Chondrocyte (in vitro differentiated cells): ENCODE measurements at regions not wholly inside any gene's neighbourhood (a gene's known extent, or its start where the extent isn't known, plus 50 kb on each side); places are given as distances from the start of the nearest gene placed in this dataset.
A peak's percentile ranks its signal among the peaks of the same experiment; 100 is the strongest.

ENCODE experiments used
- DNase-seq: peaks from one replicate; pipeline ENCODE4 v3.0.0; 2021; ENCODE audit warnings: mixed read lengths, low spot score
- H3K27ac Mint-ChIP-seq: one replicate; pipeline ENCODE4 v1.8.0; 2021; ENCODE audit warnings: mild to moderate bottlenecking, moderate library complexity, mixed read lengths; ENCODE audit not compliant: unreplicated experiment
- H3K27me3 Mint-ChIP-seq: 2 replicates; pipeline ENCODE4 v1.8.0; 2021; ENCODE audit warnings: low read depth, mixed read lengths
- H3K36me3 Mint-ChIP-seq: 2 replicates; pipeline ENCODE4 v1.8.0; 2021; ENCODE audit warnings: low read depth, mixed read lengths
- H3K4me1 Mint-ChIP-seq: 2 replicates; pipeline ENCODE4 v1.8.0; 2021; ENCODE audit warnings: low read depth, mild to moderate bottlenecking, mixed read lengths
- H3K4me3 Mint-ChIP-seq: one replicate; pipeline ENCODE4 v1.8.0; 2021; ENCODE audit warnings: mild to moderate bottlenecking, moderate library complexity, mixed read lengths; ENCODE audit not compliant: unreplicated experiment
- H3K9me3 Mint-ChIP-seq: 2 replicates; pipeline ENCODE4 v1.8.0; 2021; ENCODE audit warnings: low read depth, mixed read lengths
- TF ChIP-seq, protein P1 (sequence below): fragments of 200-600 bp; sonication (generic); IDR thresholded peaks from 2 replicates; pipeline ENCODE4 v1.5.0; 2021; ENCODE audit warnings: antibody characterized with exemption, mild to moderate bottlenecking, moderate library complexity

DNA sequence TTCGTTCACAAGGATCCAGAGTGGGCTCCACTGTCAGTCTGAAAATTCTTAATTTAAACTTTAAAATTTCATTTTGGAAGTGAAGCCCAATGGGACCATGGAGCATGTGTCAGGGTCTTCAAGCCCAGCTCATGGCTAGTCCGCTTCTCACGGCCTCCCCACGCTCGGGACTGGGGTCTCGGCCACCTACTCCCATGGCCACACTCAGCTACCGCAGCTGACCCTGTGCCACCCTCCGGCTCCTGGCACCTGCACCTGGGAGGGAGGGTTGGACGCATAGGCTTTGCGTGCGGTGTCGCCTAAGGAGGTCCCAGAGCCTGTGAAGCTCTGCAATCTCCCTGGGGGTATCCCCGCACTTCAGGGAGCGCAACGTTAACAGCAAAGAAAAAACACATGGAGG, 175.7 kb upstream of the PRLR start:
- no peaks in the 10 kb centered on the region for H3K4me1 Mint-ChIP-seq
- H3K27ac Mint-ChIP-seq: no peak overlapping the region
- peaks cover 6% of the 10 kb centered on the region for H3K9me3 Mint-ChIP-seq
- TF ChIP-seq, protein P1, sequence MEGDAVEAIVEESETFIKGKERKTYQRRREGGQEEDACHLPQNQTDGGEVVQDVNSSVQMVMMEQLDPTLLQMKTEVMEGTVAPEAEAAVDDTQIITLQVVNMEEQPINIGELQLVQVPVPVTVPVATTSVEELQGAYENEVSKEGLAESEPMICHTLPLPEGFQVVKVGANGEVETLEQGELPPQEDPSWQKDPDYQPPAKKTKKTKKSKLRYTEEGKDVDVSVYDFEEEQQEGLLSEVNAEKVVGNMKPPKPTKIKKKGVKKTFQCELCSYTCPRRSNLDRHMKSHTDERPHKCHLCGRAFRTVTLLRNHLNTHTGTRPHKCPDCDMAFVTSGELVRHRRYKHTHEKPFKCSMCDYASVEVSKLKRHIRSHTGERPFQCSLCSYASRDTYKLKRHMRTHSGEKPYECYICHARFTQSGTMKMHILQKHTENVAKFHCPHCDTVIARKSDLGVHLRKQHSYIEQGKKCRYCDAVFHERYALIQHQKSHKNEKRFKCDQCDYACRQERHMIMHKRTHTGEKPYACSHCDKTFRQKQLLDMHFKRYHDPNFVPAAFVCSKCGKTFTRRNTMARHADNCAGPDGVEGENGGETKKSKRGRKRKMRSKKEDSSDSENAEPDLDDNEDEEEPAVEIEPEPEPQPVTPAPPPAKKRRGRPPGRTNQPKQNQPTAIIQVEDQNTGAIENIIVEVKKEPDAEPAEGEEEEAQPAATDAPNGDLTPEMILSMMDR: no peak
- no peaks in the 10 kb centered on the region for H3K36me3 Mint-ChIP-seq
- no peak overlapping the region for H3K4me3 Mint-ChIP-seq
- peak; percentile 86 for DNase-seq
- H3K27me3 Mint-ChIP-seq: peaks cover 6% of the 10 kb centered on the region

DNA sequence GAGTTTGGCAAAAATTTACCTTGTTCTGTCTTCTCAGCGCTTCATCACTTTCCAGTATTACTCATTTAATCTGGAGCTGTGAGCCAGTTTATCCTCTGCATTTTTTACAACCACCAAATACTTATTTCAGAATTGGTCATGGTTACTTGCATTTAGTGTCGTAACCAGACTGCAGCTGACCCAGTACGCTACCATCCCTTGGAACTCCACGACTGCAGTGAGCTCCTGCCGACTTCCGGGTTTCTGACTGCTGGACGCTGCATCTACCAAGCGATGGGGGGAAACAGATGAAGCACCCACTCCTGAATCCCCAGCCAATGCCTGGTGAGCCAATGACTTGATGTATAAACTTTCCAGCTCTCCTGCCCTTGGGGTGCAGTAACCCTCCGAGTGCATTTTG, 174.4 kb upstream of the PRLR start:
- H3K4me1 Mint-ChIP-seq: no peaks in the 10 kb centered on the region
- H3K36me3 Mint-ChIP-seq: no peaks in the 10 kb centered on the region
- peaks cover 6% of the 10 kb centered on the region for H3K27me3 Mint-ChIP-seq
- peaks cover 8% of the 10 kb centered on the region for H3K9me3 Mint-ChIP-seq
- no peak overlapping the region for H3K4me3 Mint-ChIP-seq
- H3K27ac Mint-ChIP-seq: no peak overlapping the region
- TF ChIP-seq, protein P1: no peak
- no peak for DNase-seq

DNA sequence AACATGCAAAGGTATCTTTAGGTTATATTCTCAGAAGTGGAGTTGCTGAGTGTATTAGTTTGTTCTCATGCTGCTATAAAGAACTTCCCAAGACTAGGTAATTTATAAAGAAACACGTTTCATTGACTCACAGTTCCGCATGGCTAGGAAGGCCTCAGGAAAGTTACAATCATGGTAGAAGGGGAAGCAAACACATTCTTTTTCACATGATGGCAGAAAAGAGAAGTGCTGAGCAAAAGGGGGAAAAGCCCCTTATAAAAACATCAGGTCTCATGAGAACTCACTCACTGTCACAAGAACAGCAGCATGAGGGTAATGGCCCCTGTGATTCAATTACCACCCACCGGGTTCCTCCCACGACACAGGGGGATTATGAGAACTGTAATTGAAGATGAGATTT, 163.6 kb upstream of the PRLR start:
- H3K27me3 Mint-ChIP-seq: peaks cover 5% of the 10 kb centered on the region
- H3K27ac Mint-ChIP-seq: no peak overlapping the region
- no peak overlapping the region for H3K4me3 Mint-ChIP-seq
- TF ChIP-seq, protein P1: no peak
- DNase-seq: no peak
- H3K36me3 Mint-ChIP-seq: no peaks in the 10 kb centered on the region
- peaks cover 18% of the 10 kb centered on the region for H3K9me3 Mint-ChIP-seq
- H3K4me1 Mint-ChIP-seq: no peaks in the 10 kb centered on the region

DNA sequence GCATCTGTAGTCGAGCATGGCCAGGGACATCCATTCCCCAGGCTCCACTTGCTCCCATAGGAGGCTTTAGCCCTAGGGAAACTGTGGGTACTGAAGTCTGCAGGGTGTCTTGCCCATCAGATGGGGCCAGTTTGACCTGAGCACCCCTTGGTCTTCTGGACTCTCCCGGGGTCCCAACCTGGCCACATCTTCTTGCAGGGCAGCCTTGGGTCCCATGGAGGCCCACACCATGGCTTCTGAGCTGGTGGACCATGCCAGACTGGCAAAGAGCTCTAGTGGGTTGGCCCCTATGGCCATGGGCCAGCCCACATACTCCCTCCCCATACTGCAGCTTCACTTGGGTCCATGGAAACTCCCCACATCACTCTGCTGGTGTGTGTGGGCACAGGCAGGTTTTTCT, 154.4 kb upstream of the PRLR start:
- Mint-ChIP-seq H3K4me1 (no peaks in the 10 kb centered on the region), H3K4me3 (no peak overlapping the region), H3K36me3 (no peaks in the 10 kb centered on the region), H3K27ac (no peak overlapping the region), H3K9me3 (peaks cover 10% of the 10 kb centered on the region), H3K27me3 (peaks cover 16% of the 10 kb centered on the region)
- TF ChIP-seq, protein P1: no peak
- no peak for DNase-seq

DNA sequence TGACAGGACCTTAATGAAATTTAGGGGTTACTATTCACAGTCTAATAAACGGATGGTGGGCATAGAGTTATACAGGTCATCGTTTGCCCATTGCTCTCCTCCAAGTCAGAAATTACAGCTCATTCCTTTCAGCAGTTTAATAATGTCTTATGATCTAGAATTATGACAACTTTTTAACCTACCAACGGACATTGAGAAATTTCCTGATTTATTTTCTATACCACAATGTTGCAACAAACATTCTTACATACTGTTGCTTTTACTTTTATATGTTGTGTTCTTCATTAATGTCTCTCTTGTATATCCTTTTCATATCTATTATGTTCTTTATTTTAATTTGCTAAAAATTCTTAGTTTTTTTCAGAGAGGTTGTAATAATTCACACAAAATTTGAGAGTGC, 152.8 kb upstream of the PRLR start:
- no peaks in the 10 kb centered on the region for H3K36me3 Mint-ChIP-seq
- no peak for DNase-seq
- peaks cover 17% of the 10 kb centered on the region for H3K27me3 Mint-ChIP-seq
- H3K4me3 Mint-ChIP-seq: no peak overlapping the region
- H3K9me3 Mint-ChIP-seq: peaks cover 3% of the 10 kb centered on the region
- no peaks in the 10 kb centered on the region for H3K4me1 Mint-ChIP-seq
- no peak overlapping the region for H3K27ac Mint-ChIP-seq
- TF ChIP-seq, protein P1: no peak
